Stimulated activated CD8-positive, alpha-beta memory T cell treated with anti-CD3 and anti-CD28 coated beads, Interleukin-4, amount 100 ng/mL, for 24 hours (primary cell): ENCODE measurements at regions not wholly inside any gene's neighbourhood (a gene's known extent, or its start where the extent isn't known, plus 50 kb on each side); places are given as distances from the start of the nearest gene placed in this dataset.

Experiments
- DNase-seq: peaks from one replicate; pipeline ENCODE4 v3.0.0-alpha.2; 2020; ENCODE audit warnings: low read depth

DNA sequence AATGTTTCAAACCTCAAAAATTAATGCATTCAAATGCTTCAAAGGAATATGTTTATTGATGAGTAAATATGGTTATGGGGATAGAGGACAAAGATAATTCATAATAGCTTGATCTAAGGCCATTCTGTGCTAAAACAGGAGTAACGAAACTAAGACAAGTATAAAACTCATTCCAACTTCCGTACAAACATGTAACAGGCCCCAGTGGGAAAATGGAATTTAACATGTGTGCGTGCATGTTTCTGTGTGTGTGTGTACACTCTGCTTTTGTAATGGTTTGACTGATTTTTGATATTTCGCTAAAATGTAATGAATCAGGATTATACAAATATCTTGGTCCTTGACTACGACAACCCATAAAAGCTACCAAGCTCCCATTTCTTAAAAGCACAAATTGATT, 91.0 kb downstream of the KLF12 start:
- no peak for DNase-seq

DNA sequence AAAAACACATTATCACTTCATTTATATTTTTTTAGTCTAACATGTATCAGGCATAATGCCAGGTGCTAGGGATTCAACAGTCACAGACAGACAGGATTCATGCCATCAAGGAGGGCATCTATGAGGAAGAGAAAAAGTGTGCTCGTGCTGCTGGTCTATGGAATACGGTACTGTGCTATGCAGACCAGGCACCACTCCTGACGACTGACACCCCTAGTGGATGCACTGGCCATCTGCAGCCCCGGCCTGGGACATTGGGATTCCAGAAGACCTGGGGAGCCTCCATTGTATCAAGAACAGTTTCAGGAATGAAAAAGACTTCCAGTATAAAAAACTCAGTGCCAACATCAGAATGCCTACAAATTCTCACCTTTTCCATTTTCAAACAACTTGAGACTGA, 94.0 kb downstream of the KLF12 start:
- DNase-seq, result no peak

DNA sequence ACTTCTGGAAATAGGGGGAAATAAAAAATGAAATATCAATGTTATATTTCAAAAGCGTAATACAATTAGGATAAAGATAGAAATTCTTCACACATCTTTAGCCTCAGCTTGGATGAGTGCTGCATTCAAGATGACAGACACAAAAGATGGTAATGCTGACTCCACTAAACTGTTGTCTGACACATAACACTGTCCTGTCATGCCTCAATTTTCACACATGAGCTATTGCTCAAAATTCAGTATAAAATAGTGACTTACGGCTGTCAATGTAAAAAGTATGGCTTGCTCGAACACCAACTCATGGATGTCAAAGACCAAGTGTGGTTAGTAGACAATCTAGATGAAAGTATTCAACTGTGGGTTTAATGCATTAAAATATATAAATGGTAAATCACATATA, 94.5 kb downstream of the KLF12 start:
- no peak for DNase-seq

DNA sequence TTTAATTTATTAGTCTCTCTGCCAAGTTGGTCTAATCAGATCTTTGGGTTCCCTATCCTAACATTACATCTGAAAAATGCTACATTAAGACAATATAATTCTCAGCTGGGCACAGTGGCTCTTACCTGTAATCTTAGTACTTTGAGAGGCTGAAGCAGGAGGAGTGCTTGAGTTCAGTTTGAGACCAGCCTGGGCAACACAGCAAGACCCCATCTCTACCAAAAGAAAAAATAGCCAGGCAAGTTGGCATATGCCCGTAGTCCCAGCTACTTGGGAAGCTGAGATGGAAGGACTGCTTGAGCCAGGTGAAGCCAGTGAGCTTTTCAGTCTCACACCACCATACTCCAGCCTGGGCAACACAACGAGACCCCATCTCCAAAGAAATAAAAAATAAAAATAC, 95.0 kb downstream of the KLF12 start:
- no peak for DNase-seq

DNA sequence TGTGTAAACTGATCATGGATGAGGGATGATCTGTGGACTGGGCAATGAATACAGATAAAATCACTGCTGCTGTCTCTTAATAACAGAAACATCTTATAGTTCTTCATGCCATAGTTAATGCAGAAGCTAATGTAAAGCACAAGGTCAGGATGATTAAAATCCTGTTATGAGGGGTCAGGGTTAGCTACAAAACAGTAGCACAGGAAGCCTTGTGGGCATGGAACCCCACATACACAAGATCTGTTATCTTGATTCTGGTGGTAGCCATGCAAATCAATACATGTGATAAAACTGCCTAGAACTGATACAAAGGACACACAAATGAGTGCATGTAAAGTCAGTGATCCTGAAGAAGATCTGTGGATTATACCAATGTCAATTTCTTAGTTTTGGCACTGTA, 96.4 kb downstream of the KLF12 start:
- DNase-seq, result no peak

DNA sequence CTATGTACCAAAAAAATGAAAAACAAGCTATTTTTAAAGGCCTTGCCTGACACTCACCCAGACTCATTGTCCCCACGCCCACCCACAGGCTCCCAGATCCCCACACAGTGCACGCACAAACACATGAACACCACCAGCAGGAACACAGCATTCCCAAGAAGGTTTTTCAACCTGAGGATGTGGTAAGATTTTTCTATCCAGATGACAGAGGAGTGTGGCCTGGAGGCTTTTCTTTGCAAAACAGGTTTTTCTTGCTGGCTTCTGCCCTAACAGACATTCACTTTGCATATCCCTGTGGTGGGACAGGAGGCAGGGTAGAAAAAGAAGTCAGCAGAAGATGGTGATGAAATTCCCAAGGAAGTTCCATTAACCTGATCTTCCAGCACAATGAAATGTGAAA, 97.8 kb downstream of the KLF12 start:
- DNase-seq, result no peak

DNA sequence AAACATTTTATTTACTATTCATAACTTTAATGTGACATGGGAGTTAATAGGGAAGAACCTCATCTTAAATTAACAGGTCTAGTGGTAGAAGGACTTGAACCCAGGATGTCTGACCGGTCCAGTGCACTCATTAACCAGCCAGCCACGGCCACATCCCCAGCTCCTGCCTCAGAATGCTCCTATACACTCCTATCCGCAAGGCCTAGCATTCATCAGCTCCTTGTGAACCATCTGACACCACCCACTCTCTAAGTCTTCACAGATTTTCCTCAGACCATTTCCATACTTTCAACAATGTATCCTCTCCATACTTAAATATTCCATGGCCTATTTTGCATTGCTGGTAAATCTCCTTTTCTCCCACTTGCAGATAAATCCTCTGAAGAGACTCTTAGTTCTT, 98.3 kb downstream of the KLF12 start:
- no peak for DNase-seq

DNA sequence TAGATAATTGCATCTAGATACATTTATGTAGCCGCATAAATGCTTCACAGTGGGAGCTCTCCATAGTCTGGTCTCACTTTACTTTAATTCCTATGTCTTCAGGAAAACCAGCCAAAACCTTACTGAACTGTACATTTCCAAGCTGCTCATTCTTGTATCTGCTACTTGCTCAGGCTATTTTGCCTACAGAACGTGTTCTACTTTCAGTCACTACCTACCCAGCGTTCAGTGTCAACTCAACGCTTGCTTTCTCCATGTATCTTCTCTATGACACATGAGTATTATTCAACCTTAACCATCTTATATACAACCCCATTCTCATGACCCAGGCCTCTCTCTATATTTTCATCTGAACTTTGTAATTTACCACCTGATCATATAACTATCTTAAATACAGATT, 101.9 kb downstream of the KLF12 start:
- no peak for DNase-seq

DNA sequence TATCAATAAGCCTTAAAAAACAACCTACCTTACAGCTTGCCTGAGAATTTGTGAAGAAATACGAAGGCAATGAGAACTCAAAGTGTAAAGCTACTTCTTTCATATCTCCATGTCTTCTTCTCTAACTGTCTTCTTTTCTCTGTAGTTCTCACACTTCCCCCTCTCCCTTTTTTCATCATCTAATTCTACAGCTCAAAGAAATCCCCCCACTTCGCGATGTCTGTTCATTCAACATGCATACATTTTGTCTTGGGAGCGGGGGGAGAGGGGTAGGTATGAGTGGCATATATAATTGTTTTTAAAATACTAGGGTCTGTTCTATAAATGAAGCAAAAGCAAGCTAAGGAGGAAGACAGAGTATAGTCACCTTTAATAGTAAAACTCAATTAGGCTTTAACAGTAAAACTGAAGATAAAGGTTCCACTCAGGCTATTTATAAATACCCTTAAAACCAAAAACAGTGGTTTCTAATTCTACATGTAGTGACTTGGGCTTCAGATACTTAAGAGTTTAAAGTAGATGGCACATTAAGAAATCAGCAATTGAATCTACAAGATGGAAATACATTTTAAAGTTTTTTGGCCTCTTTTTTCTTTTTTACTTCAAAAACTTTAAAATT, 106.9 kb downstream of the KLF12 start:
- no peak for DNase-seq

DNA sequence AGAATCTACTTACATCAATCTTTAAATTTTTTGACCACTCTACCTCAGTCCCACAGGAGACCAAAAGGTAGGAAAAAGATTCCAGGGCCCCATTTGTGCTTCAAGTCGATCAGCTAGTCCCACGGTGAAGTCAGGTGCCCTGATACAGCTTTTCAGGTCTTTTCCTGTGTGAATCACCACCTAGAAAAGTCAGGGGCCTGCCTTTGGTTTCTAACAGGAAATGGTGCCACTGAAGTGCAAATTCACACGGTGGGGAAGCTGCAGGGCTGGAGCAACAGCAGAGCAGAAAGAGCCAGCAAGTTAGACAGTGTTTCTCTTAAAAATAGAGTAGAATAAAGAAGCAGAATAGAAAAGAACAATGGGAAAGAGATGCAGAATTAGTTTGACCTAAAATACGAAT, 107.5 kb downstream of the KLF12 start:
- peak; percentile 41 for DNase-seq

DNA sequence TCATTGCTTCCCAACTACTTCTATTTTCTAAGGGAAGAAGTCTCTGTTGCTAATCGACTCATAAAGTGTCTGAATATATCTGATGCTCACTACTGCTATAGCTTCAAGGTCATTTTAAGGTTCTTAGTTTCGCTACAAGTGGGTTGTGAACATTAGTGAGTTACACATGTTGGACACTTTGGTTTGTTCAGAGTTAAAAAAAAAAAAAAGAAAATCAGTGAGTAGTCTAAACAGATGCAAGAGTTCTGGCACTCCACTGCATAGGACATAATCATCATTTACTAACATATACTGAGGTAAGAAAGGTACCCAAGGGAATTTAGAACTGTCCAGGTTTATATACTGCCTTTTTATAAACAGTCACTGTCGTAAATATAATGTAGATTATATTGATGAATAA, 108.8 kb downstream of the KLF12 start:
- DNase-seq, result no peak

DNA sequence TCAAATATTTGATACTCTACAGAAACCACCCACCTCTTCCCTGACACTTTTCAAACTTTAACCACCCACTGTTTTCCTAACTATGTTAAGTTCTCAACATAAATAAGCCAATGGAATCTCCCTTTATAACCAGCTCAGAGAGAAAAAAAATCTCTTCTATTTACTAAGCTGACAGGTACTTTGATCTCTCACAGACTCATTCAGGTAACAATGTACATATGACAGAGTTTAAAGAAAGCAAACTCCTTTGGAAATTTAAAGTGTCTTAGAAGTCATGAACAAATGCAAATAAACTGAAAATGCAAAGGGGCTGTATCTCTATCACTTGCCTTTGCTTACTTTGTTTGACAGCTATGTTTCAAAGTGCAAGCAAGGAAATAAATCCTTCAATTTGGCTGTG, 109.3 kb downstream of the KLF12 start:
- DNase-seq, result no peak

DNA sequence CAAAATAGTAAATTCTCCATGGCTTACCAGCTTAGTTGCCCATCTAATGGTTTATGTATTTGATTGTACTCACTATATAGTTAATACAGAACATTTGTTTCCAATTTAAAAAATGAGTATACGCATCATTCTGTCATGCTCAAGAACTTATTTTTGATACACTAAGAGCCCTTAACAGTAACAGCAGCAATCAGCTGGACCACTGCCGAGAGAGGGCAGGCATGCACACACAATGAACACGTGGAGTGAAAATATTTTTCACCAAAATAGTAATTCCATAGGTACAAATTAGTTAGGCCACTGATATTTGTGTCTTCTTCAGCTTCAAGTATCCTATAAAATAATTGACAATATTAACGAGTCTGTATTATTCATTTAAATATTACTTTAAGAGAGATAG, 109.9 kb downstream of the KLF12 start:
- no peak for DNase-seq

DNA sequence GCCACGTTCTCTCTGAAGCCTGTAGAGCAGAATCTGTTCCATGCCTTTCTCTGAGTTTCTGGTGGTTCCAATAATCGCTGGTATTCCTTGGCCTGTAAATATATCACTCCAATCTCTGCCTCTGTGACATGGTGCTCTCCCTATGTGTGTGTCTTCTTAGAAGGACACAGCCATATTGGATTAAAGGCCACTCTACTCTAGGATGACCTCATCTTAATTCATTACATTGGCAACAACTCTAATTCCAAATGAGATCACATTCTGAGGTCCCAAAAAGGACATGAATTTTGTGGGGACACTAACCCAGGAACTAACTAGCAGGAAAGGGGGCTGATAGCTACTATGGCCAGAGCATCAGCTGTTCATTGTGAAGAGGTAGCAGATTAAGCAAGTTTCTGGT, 110.7 kb downstream of the KLF12 start:
- DNase-seq, result no peak

DNA sequence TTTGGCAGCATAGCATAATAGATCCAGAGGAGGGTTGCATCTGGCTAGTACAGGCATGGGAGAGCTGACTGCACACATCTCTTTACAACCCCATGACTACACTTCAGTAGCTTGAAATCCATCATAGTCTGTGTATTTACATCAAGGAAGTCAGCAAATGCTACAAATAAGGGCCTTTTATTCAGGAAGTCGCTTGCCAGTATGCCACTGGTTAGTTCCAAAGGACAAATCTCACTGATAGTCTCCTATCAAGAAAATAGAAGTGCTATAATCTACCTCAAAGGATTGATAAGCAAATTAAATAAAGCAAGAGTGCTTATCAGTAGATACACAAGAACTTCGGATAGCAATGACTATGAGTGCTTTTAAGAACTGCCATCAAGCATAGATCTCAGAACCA, 112.7 kb downstream of the KLF12 start:
- DNase-seq, result no peak

DNA sequence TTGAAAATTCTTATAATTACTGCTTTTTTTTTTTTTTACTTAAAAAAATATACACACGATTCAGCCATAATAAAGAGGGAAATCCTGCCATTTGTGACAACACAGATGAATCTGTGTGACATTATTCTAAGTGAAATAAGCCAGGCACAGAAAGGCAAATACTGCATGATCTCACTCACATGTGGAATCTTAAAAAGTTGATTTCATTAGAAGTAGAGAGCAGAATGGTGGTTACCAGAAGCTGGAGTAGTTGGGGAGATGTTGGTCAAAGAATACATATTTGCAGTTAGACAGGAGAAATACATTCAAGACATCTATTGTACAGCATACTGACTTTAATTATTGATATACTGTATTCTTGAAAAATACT, 116.2 kb downstream of the KLF12 start:
- DNase-seq, result no peak

DNA sequence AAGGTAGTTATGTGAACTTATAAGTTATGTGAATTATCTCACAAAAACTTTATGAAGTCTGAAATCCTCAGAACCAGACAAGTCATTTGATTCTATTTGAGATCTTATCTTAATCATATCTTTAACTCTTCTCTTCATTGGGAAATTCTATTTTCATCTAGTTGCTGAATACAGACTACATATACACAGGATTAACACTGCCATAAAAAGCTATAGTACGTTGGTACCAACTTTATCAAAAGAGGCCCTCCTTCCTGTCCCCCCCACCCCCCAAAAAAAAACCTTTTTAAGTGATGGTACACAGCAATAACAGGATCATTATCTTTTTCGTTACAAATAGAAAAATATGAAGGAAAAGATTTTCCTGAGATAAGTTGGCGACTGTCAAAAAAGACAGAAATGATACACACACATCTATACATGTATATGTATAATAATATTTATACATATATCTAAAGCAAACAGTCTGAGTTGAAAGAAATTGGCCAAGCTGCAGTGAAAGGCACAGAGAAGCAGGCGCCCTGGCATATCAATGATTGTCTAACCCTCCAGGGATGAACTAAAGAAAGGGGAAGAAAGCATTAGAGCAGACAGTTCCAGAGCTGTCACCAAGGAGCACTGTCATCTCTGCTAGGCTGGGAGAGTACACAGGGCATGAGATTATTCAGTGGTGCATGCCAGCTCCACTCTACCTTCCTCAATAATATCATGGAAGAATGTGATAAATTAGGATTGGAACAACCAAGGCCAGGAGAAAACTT, 116.7 kb downstream of the KLF12 start:
- no peak for DNase-seq

DNA sequence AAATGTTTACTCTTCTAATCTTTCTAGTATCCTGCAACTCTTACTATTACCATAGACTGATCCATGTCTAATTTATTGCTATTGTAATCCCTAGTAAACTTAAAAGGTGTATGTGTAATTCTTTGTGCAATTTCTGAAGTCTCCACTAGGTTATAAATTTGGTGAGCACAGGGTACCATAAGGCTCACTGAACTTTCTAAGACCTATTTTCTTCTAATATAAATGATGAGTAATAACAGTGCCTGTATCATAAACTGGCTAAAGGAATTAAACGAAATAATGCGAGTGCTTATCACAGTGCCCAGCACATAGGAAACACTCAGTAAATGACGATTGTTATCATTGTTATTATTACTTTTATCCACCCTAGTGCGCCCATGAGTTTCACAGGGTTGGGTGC, 119.1 kb downstream of the KLF12 start:
- no peak for DNase-seq

DNA sequence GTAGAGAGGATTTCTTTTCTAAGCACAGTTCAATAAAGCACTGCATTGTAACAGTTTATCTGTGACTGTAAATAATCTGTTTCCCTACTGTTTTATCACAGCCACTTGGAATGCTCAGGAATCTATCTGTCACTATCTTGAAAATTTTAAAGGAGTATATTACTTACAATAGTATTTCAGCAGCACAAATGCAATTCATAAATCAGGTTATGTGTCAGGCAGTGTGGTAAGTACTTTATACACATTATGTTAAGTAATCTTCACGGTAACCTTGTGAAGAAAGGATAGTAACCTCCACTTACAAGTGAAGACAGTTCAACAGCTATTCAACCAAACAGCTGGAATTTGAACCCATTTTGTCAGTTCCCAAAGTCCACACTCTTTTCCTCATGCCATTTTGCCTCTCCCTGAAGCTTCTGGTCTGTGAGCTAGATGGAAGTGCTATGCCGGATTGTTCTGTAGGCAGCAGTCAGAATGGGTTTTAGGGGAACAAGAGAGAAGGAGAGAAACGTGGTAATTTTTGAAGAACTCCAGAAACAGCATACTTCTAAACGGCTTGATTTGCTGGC, 125.0 kb downstream of the KLF12 start:
- no peak for DNase-seq

DNA sequence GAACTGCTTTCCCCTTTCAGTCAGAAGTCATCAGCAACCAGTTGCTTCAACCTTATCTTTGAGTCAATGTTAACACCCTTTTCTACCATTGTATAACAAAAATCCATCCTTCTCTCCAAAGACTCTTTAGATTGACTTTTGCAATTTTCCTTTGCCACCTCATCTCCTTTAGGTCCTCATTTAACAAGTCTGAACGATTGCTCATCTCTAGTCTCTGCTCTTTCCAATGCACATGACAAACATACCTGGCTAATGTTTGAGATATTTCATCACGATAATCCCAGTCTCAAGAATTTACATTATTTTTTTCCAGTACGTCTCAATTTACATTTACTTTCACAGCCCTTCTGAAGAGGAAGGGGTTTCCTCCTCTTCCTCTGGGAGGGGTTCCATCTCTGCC, 127.5 kb downstream of the KLF12 start:
- DNase-seq, result no peak

DNA sequence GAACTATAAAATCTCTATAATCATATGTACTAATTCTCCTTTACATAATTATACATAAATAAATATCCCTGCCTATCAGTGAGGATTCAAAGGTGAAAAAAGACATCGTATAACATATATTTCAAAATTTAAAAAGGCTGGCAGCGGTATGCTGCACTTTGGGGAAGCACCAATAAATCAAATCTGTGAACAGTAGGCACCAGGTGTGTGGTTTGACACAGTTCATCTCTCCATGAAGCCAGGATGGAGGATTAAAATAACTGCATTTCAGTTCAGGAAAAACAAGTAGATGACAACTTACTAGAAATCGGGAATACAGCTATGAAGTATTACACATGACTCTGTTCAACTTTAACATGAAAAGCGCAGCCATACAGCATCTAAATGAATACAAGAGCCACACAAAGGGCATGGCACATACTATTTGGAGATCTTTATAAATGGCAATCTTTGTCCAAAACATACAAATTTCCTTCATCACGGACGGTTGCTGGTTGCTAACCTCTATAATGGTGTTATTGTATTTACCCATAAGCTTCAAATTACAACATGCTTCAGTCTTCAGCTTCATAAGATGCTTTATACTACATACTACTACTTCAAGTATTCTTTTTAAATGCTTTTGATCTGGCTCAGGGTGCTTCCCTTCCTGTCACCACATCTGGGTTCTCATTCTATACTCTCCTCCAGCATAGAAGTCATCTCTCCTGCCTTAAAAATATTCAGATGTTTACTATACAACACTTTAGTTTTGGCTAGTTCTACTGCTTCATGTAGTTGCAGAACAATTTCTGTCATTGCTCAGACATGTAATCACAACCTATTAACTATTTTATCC, 128.7 kb downstream of the KLF12 start:
- DNase-seq, result no peak

DNA sequence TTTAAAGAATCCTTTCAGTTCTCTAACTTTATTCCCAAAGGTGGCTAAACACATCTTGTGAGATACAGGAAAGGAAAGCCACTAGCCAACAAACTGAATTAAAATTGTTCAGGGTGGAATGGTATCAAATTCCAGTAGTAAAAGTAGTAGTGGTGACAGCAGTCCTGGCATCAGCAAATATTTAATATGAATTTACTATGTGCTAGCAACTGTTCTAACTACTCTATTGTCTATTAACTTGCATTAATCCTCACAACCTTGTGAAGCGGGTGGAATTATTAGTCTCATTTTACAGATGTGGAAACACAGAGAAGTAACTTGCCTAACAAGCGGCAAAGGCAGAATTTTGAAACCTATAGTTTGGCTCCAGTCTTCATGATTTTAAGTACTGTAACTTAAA, 130.1 kb downstream of the KLF12 start:
- no peak for DNase-seq

DNA sequence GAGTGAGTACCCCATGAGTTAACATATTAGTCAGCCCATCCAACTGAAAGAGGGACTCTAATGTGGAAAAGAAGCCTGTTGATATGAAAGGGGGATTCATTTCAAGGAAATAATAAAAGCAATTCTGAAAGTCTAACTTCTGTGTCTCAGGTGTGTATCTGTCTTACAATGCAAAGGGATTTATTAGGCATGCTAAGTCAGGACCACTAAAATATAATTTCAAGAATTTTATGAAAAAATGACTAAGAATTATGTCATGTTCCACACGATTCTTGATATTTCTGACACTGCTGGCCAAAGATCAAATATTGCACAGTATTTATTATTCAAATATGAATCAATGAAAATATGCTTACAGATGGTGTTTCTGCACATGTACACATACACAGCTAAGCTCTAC, 130.8 kb downstream of the KLF12 start:
- no peak for DNase-seq
